ENCODE measurements at regions not wholly inside any gene's neighbourhood (a gene's known extent, or its start where the extent isn't known, plus 50 kb on each side); places are given as distances from the start of the nearest gene placed in this dataset.

DNA sequence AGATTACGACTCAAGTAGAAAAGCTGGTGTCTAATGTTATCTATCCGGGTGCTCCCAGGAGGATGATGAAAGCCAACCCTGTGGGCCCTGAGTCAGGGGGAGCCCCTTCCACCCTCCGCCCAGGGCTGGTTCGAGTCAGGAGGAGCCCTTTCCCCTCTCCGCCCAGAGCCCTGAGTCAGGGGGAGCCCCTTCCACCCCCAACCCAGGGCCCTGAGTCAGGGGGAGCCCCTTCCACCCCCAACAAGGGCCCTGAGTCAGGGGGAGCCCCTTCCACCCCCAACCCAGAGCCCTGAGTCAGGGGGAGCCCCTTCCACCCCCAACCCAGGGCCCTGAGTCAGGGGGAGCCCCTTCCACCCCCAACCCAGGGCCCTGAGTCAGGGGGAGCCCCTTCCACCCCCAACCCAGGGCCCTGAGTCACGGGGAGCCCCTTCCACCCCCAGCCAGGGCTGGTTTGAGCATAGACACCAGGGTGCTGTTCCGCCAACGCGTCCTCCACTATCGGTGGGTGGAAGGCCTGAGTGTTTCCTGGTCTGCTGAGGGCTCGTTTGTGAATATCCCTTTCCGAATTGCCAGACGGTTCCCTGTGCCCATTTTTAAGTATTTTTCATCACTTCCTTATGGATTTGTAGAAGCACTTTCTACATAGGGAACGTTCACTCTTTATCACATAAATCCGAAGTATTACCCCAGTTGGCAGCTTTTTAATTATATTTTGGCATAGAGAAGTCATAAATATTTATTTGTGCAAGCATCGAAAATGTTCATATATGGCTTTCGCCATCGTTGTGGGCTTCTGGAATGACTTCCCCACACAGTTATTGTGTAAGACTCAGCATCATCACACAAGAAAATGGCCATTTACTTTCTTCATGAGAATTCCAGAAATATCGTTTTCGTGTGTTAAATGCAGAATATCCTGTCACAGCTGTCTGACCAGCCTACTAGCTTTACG, 380.6 kb downstream of the BRD1 start:
- DNase-seq (ENCODE audit: low read depth in 2 of 2, low spot score in 1 of 2), result no peak

DNA sequence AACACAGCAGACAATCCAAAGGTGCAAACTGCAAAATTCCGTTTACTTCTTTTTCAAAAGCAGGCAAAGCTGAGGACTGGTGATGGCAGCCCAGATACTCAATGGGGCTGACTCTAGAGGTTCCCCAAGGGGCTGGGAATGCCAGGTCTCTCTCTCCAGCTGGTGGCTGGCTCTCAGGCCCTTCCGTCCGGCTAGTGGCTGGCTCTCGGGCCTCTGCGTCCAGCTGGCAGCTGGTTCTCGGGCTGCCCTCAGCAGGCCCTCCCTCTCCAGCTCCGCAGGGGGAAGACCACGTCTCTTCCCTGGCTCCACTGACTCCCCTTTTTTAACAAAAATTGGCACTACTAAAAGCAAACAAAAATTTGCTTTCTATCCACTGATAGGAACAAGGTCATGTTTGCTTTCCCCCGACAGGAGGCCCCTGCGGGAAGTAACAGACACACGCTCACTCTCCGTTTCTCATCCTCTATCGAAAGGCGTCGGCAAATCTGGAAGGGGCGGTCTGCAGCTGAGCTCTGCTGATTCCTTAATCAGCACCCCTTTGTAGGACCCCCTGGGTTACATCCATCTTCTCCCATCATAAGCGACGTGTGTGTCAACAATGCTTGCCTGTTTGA, 381.4 kb downstream of the BRD1 start:
- no peak for DNase-seq (ENCODE audit: low read depth in 2 of 2, low spot score in 1 of 2)

DNA sequence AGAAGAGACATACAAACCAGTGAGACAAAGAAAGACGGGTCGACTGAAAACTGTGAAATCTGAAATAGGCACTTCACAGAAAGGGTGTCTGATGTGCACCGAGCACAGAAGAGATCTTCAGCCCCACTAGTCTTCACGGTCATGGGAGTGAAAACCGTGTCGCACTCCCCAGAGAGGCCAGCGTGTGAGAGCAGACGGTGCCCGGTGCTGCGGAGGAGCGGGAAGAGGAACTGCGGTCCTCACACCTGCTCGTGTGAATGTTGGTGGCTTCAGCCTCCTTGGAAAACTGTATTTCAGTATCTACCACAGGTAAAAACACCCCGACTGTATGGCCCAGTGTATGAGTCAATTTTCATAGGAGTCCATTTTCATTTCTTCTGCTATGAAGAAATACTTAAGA, 382.9 kb downstream of the BRD1 start:
- DNase-seq (ENCODE audit: low read depth in 2 of 2, low spot score in 1 of 2), result no peak

DNA sequence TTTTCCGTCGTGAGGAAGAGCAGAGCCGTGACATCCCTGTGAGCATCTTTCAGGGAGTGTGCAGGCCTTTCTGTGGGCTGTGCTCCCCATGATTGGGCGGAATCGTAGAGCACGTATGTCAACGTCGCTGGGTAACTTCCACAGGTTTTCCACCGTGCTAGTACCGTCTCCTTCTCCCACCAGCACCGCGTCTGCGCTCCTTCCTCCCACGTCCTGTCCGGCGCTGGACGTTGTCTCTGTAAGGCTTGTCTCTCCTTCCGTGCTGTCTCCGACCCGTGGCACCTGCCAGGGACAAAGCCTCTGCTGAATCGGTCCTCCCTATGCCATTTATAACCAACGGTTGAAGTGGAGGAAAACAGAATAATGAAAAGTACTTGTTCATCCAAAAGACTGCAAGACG, 386.7 kb downstream of the BRD1 start:
- DNase-seq (ENCODE audit: low read depth in 2 of 2, low spot score in 1 of 2), result no peak

DNA sequence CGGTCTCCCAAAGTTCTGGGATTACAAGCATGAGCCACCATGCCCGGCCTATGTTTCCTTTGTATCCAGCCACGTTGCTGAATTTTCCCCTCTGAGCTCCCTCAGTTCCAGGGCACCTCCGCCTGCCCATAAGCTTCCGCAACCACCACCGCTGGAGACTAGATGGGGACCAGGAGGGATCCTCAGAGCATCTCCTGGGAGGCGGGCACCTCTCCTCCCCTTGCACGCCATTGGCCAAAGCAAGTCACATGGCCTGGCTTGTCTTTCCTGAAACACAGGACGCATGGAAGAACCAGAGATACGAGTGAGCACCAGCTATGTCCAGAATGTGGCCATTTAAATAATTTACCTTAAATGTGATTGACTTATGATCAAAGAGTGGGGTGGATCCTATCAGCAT, 388.3 kb downstream of the BRD1 start:
- no peak for DNase-seq (ENCODE audit: low read depth in 2 of 2, low spot score in 1 of 2)

DNA sequence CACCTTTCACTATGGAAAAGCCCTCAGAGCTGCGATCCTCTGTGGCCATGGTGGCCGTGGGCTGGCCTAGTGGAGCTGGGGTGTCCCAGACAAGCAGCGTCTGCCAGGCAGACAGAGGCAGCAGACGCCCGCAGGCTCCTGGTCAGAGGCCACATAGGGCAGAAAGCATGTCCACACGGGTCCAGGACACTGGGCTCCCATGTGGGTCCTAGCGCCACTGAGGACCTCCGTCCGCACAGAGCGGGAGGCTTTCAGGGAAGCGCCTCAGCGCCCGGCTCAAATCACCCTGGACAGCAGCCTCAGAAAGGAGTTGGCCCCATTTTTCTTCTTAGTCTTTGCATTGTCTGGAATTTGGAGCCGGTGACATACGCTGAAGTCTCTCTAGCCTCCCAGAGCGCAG, 389.7 kb downstream of the BRD1 start:
- DNase-seq (ENCODE audit: low read depth in 2 of 2, low spot score in 1 of 2), result no peak

DNA sequence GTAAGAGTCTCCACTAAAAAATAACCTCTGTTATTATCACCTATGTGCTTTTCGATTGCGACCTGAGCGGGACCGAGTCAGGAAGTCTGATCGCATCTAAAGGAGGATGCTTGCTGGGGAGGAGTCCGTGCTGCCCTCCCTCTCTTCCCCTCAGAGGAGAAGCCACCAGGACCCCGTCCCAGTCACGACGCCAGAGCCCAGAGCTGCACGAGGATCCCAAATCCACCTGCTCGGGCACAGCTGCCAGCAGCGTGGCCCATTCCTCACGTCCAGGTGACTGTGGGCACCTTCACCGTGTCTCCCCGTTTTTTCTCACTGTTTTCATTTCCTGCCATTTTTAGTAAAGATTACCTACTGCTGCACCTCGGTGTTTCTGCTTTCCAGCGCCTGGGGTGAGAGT, 390.3 kb downstream of the BRD1 start:
- no peak for DNase-seq (ENCODE audit: low read depth in 2 of 2, low spot score in 1 of 2)

DNA sequence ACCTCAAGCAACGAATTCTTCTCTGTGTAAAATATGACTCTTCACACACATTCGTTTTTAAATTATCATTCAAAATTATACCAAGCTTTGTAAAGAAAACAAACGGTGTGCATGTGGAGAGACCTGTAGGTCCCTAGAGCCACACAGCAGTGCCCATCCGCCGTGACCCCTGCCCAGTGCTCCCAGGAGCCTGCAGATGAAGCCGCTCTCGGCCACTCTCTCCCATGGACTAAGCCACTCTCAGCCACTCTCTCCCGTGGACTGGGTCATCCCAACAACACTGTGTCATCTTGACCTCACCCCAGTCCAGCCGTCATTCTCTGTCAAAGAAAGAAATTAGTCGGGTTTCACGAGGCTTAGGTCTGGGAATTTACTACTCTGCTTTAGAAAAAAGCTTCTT, 391.6 kb downstream of the BRD1 start:
- DNase-seq (ENCODE audit: low read depth in 2 of 2, low spot score in 1 of 2), result no peak

DNA sequence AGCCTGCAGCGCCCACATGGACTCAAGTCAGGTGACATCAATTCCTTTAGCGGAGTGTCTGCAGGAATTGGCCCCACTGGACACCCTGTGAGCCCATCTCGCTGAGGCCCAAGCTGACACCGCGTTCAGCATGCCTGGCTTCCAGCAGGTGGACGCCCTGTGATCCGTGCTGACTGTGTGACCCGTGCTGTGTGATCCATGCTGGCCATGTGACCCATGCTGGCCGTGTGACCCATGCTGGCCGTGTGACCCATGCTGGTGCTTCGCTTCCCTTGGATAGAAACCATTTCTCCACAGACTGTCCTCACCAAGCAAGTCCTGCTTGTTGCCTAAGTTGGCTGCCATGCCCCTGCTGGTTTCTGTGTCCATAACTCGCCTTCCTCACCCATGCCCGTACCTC, 392.1 kb downstream of the BRD1 start:
- no peak for DNase-seq (ENCODE audit: low read depth in 2 of 2, low spot score in 1 of 2)

DNA sequence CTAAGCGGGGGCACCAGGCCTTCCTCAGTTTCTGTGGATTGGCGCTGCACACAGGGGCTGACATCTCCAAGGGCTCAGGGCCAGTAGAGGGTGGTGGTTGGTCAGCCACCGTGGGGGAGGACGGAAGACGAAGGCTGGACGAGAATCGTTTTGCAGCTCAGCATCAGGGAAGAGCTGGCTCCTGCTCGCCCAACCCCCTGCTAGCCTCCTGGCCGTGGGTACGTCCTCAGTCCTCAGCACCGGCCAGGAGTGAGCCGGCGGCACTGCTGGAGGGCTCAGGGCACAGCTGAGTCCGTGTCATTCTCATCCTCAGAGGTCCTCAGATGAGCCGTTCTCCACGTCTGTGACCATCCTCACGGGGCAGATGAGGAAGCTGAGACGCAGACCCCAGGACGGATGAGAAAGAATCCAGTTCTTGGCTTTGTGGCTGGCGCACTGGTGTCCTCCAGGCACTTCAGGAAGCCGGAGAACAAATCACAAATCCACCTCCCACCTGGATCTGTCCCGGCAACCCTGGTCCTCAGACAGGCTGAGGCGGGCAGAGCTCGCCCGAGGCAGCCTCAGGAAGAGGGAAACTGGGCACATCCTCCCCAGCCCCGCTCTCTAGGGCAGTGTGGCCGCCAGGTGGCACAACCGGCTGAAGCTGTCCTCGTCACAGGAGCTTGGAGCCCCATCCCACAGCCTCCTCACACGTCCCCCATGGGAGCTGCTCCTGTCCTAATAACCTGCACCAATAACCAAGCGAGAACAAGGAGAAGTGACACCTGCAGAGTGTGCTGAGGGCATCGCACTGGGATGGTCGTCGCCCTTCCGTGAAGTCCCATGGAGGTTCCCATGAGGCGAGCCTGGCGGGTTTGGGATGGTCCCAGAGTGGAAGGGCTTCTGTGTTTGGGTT, 393.7 kb downstream of the BRD1 start:
- no peak for DNase-seq (ENCODE audit: low read depth in 2 of 2, low spot score in 1 of 2)

DNA sequence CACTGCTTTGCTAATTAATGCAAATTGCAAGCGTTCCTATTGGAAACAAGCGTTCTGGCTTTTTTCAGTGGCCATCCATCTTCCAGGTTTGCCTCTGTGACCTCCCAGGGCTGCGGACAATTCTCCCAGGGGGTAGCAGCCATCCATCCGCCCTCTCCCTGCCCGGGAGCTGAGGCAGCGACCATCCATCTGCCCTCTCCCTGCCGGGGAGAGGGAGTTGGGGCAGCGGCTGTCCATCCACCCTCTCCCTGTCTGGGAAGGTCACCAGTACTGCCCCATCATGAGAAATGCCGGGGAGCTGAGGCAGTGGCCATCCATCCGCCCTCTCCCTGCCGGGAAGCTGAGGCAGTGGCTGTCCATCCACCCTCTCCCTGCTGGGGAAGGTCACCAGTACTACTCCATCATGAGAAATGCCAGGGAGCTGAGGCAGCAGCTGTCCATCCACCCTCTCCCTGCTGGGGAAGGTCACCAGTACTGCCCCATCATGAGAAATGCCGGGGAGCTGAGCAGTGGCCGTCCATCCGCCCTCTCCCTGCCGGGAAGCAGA, 394.7 kb downstream of the BRD1 start:
- DNase-seq (ENCODE audit: low read depth in 2 of 2, low spot score in 1 of 2), result no peak

DNA sequence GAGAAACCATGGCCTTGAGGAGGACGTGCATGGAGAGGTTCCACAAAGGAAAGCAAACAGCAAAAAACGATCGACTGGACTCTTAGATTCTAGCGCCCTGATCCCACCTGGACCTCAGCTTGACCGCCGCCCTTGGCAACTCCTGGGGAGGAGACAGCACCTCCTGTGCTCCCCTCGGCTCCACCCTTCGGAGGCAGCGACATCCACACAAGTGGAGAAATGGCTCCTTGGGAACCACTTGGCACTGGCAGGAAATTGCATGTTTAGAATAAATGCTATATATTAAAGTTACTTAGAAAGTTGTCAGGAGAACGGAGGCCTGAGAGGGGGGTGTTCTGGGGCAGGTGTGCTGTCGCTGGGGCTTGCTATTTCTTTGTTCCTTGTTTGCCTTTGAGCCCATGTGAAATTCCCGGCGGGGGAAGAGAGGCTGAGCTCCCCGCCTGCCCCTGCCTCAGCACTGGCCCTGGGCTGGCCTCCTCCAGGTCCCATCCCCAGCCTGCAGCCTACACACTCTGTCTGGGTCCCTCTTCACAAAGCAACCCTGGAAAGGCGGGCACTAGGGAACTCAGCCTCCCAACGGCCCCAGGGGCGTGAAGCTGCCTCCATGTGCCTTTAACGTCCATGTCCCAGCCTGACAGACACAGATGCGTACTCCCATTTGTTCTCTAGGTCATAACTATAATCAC, 395.3 kb downstream of the BRD1 start:
- no peak for DNase-seq (ENCODE audit: low read depth in 2 of 2, low spot score in 1 of 2)

DNA sequence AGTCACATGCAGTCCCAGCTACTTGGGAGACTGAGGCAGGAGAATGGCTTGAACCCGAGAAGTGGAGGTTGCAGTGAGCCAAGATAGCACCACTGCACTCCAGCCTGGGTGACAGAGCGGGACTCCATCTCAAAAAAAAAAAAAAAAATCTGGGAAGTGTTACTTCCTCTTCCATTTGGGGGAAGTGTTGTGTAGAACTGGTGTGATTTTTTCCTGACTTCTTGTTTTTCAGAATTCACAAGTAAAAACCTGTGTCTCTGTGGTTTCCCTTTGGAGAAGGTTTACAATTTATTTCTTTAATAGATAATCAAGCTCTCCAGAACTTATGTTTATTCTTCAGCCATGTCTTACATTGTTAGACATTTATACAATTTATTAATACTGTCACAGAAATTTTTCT, 396.1 kb downstream of the BRD1 start:
- no peak for DNase-seq (ENCODE audit: low read depth in 2 of 2, low spot score in 1 of 2)

DNA sequence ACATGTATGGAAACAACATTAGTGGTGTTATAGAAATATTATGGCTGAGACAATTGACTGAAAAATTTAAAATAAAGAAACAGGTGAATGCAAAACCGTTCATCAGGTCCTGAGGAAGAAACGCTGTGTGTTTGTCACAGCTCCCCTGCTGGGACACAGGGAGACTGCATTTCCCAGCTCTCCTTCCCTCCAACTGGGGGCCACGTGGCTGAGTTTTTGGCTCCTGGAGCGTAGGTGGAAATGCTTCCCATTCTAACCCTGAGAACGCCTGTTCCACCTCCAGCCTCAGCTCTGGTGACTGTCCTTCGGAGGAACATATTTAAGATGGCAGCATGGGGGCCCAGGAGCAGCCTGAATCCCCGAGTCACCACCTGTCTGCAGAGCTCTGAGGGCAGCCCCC, 398.6 kb downstream of the BRD1 start:
- no peak for DNase-seq (ENCODE audit: low read depth in 2 of 2, low spot score in 1 of 2)

DNA sequence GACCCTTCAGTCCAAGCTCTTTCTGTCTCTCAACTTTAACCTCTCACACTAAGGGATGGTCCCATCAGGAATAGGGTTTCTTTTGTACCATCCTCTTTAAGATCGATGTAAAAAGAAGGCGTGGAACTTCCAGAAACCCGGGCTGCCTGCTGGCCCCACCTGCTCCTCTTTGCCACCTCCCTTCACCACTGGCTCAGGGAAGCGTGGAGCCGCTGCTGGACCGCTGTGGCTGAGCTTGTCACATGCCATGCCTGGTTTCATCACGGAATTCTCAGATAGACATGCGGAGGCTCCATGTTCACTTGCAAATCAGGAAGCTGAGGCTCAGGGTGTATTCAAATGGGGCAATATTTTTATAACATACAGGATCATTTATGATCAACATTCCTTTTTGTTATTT, 399.7 kb downstream of the BRD1 start:
- DNase-seq (ENCODE audit: low read depth in 2 of 2, low spot score in 1 of 2), result no peak

DNA sequence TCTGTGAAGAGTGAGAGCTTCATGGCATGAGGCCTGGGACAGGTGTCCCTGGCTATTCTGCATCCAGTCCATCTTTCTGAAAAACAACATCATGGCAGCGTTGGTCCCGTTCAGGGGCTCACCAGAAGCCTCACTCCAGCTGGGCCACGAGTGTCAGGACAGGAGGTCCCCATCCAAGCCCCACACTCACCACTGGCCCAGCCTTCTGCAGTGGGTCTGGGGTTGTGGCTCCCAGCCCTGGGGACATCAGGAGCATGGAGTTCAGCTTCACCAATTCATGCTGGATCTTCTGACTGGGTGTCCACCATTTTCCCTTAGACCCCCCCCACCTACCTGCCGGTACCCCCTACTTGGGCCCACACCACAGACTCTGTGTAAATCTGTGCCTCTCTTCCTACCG, 400.3 kb downstream of the BRD1 start:
- DNase-seq (ENCODE audit: low read depth in 2 of 2, low spot score in 1 of 2), result no peak

DNA sequence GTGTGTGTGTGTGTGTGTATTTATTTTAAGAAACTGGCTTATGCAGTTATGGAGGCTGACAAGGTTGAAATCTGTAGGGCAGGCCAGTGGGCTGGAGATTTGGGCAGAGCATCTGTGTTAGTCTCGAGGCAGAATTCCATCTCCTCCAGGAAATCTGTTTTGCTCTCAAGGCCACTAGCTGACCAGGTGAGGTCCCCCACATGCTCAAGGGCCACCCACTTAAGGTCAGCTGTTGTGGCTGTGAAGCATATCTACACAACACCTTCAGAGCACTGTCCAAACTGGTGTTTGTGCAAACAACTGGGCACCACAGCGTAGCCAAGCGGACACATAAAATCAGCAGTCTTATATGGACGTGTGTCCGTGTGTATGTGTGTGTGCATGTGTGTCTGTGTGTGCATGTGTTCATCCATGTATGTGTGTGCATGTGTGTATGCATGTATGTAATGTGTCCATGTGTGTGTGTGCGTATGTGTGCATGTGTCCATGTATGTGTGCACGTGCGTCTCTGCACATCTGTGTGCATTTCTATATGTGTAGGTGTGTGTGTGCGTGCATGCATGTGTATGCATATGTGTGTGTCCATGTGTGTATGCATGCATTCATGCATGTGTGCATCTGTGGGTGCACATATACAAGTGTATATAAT, 400.9 kb downstream of the BRD1 start:
- DNase-seq (ENCODE audit: low read depth in 2 of 2, low spot score in 1 of 2), result no peak

DNA sequence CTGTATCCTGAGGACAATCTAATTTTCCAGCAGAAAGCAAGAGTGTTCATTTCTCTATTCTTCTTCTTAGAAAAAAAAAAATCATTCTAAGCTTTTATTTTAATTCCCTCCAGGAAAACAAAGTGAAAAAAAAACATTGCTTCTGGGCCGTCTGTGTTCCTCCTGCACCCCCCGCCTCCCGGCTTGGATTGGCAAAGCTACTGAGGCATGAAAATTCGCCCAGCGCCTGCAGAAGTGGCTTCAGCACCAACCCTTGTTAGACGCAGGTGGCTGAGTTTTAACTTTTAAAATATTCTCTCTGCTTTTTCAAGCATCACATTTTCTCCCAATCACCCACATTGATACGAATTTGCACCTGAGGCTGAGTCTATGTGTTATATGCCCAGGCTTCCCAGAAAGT, 401.6 kb downstream of the BRD1 start:
- DNase-seq (ENCODE audit: low read depth in 2 of 2, low spot score in 1 of 2), result no peak

DNA sequence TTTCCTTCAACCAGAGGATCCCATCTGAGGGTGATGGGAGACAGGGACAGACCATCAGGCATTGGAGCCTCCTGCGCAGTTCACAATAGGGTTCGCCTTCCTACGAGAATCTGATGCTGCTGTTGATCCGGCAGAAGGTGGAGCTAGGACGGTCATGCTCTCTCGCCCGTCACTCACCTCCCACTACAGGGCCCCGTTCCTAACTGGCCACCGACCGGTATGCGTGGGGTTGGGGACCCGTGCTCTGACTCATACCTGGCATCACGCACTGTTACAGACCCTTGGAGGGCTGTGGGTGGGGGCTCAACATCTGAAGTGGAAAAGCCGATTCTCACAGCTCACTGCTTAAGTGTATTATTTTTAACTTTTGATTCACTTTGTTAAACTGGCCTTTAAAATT, 402.3 kb downstream of the BRD1 start:
- no peak for DNase-seq (ENCODE audit: low read depth in 2 of 2, low spot score in 1 of 2)

DNA sequence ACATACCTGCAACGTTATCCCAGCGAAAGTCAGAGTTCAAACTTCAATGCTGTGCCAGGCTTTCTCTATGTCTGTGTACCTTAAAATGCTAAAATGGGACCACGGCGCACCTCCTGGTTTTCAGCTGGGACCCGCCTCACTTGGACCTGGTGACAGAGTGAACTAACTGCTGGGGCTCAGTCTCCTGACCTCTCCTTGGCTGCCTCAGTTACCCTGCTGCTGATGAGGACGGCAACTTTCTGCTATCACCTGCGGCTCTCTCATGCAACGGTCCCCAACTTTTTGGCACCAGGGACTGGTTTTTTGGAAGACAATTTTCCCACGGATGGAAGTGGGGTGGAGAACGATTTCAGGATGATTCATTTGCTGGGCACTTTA, 402.8 kb downstream of the BRD1 start:
- no peak for DNase-seq (ENCODE audit: low read depth in 2 of 2, low spot score in 1 of 2)

Measured in stimulated activated CD8-positive, alpha-beta memory T cell treated with anti-CD3 and anti-CD28 coated beads, Interleukin-4, amount 100 ng/mL, for 4 hours (primary cell).